CD14-positive monocyte (primary cell): ENCODE measurements at regions not wholly inside any gene's neighbourhood (a gene's known extent, or its start where the extent isn't known, plus 50 kb on each side); places are given as distances from the start of the nearest gene placed in this dataset.
A peak's percentile ranks its signal among the peaks of the same experiment; 100 is the strongest.
"Not testable (repeated sequence)": the region's sequence is repeated elsewhere in the genome, so short reads cannot be mapped to it uniquely, and the experiment has no call there.

Source experiments
- DNase-seq, 3 donors: peaks; one replicate each; pipeline ENCODE4 v3.0.0-alpha.2; 2011 to 2022
- H2AFZ ChIP-seq: 2 replicates; pipeline ENCODE4 v1.6.0; 2012; ENCODE audit warnings: mild to moderate bottlenecking, low read depth, low read length, inconsistent platforms; ENCODE audit not compliant: insufficient read depth, poor library complexity, severe bottlenecking
- H3K27ac ChIP-seq, 2 donors: 1 replicate in 1 of 2; 2 replicates in 1 of 2; pipeline ENCODE4 v1.5.1; 2012 to 2013; ENCODE audit warnings: low read length in 2 of 2, control low read depth in 1 of 2, inconsistent platforms in 1 of 2, low read depth in 1 of 2, mild to moderate bottlenecking in 1 of 2
- H3K27me3 ChIP-seq, 2 donors: one replicate each; pipeline versions ENCODE4 v1.6.0 to v1.6.1; 2011 to 2013; ENCODE audit warnings: low read length in 2 of 2; ENCODE audit not compliant: control insufficient read depth in 2 of 2, insufficient read depth in 2 of 2
- H3K36me3 ChIP-seq, 2 donors: replicated peaks in 1 of 2; 1 replicate in 1 of 2; 2 replicates in 1 of 2; pipeline versions ENCODE4 v1.5.1 to v1.6.1; 2012 to 2013; ENCODE audit warnings: low read length in 2 of 2, control low read depth in 1 of 2, inconsistent platforms in 1 of 2, mild to moderate bottlenecking in 1 of 2; ENCODE audit not compliant: insufficient read depth in 2 of 2, control insufficient read depth in 1 of 2
- H3K4me1 ChIP-seq, 2 donors: 1 replicate in 1 of 2; 2 replicates in 1 of 2; pipeline versions ENCODE4 v1.5.1 to v1.6.1; 2012 to 2013; ENCODE audit warnings: low read length in 2 of 2, control low read depth in 1 of 2, inconsistent platforms in 1 of 2, mild to moderate bottlenecking in 1 of 2, moderate library complexity in 1 of 2; ENCODE audit not compliant: insufficient read depth in 2 of 2, control insufficient read depth in 1 of 2
- H3K4me2 ChIP-seq: replicated peaks from 2 replicates; pipeline ENCODE3; 2012; ENCODE audit warnings: low read length, moderate library complexity, mild to moderate bottlenecking; ENCODE audit not compliant: poor library complexity, severe bottlenecking; ENCODE audit errors: extremely low read depth
- H3K4me3 ChIP-seq, 3 experiments: fragments of 200-600 bp in 1 of 3; sonication (generic) in 1 of 3; replicated peaks in 1 of 3; 1 replicate in 2 of 3; 2 replicates in 1 of 3; pipeline ENCODE4 v1.5.1; 2011 to 2013; ENCODE audit warnings: low read length in 3 of 3, mild to moderate bottlenecking in 3 of 3, control low read depth in 2 of 3, low read depth in 2 of 3, inconsistent platforms in 1 of 3, moderate library complexity in 1 of 3
- H3K79me2 ChIP-seq: 2 replicates; pipeline ENCODE4 v1.6.0; 2012; ENCODE audit warnings: mild to moderate bottlenecking, control low read depth, inconsistent platforms, low read length, moderate library complexity; ENCODE audit not compliant: insufficient read depth
- H3K9ac ChIP-seq: 2 replicates; pipeline ENCODE4 v1.6.0; 2017; ENCODE audit warnings: low read length, mild to moderate bottlenecking; ENCODE audit not compliant: insufficient read depth, poor library complexity, severe bottlenecking
- H3K9me3 ChIP-seq, 2 donors: replicated peaks in 1 of 2; 1 replicate in 1 of 2; 2 replicates in 1 of 2; pipeline versions ENCODE4 v1.5.1 to v1.6.1; 2012 to 2013; ENCODE audit warnings: low read length in 2 of 2, control low read depth in 1 of 2; ENCODE audit not compliant: control insufficient read depth in 1 of 2, insufficient read depth in 1 of 2
- H4K20me1 ChIP-seq: 2 replicates; pipeline ENCODE4 v1.6.0; 2012; ENCODE audit warnings: mild to moderate bottlenecking, low read length, control low read depth, moderate library complexity; ENCODE audit not compliant: insufficient read depth
- H3K27ac Mint-ChIP-seq, 7 donors: one replicate each; pipeline ENCODE4 v1.8.0; 2020; ENCODE audit warnings: mild to moderate bottlenecking in 7 of 7, mixed read lengths in 7 of 7, moderate library complexity in 6 of 7, inconsistent platforms in 2 of 7
- H3K27me3 Mint-ChIP-seq, 3 donors: one replicate each; pipeline ENCODE4 v1.8.0; 2021 to 2022; ENCODE audit warnings: low read depth in 3 of 3, mild to moderate bottlenecking in 3 of 3, mixed read lengths in 3 of 3, moderate library complexity in 3 of 3, inconsistent platforms in 1 of 3
- H3K36me3 Mint-ChIP-seq, 2 donors: one replicate each; pipeline ENCODE4 v1.8.0; 2020; ENCODE audit warnings: mixed read lengths in 2 of 2, inconsistent platforms in 1 of 2, mild to moderate bottlenecking in 1 of 2
- H3K4me1 Mint-ChIP-seq: one replicate; pipeline ENCODE4 v1.8.0; 2020; ENCODE audit warnings: mild to moderate bottlenecking, mixed read lengths
- H3K4me3 Mint-ChIP-seq, 2 donors: one replicate each; pipeline ENCODE4 v1.8.0; 2020; ENCODE audit warnings: mild to moderate bottlenecking in 2 of 2, mixed read lengths in 2 of 2, moderate library complexity in 1 of 2
- H3K9me3 Mint-ChIP-seq, 7 donors: one replicate each; pipeline ENCODE4 v1.8.0; 2020 to 2022; ENCODE audit warnings: mixed read lengths in 7 of 7, mild to moderate bottlenecking in 6 of 7, moderate library complexity in 6 of 7, inconsistent platforms in 2 of 7
- WGBS: methylation state at CpG from one replicate; pipeline ENCODE4 v1.1.5; 2013; ENCODE audit warnings: missing lambda C conversion rate; ENCODE audit not compliant: insufficient coverage; 5-methylcytosine and 5-hydroxymethylcytosine counted together
- intact Hi-C, 2 donors: fragments of 100-400 bp; cut with micrococcal nuclease; formaldehyde crosslinking; loops; one replicate each; pipeline versions ENCODE4 v1.15.0 to v1.15.1; 2023
- TF ChIP-seq, protein P1 (sequence below): fragments of 200-600 bp; IDR thresholded peaks from one replicate; pipeline ENCODE4 v1.8.0; 2022; ENCODE audit warnings: antibody characterized with exemption, mild to moderate bottlenecking

GRCh38 chr6:139954463-139955071, 580.1 kb upstream of the CITED2 start:
- Histone ChIP-seq H3K4me3 (no peak overlapping the region), H2AFZ (no peak overlapping the region), H3K79me2 (no peaks in the 10 kb centered on the region), H3K9me3 (peaks cover 4 to 5% of the 10 kb centered on the region in 2 donors), H3K27ac (no peak overlapping the region), H3K9ac (no peak overlapping the region), H4K20me1 (no peaks in the 10 kb centered on the region), H3K36me3 (no peaks in the 10 kb centered on the region), H3K4me2 (no peak overlapping the region), H3K4me1 (no peaks in the 10 kb centered on the region), H3K27me3 (no peaks in the 10 kb centered on the region)
- TF ChIP-seq, protein P1, sequence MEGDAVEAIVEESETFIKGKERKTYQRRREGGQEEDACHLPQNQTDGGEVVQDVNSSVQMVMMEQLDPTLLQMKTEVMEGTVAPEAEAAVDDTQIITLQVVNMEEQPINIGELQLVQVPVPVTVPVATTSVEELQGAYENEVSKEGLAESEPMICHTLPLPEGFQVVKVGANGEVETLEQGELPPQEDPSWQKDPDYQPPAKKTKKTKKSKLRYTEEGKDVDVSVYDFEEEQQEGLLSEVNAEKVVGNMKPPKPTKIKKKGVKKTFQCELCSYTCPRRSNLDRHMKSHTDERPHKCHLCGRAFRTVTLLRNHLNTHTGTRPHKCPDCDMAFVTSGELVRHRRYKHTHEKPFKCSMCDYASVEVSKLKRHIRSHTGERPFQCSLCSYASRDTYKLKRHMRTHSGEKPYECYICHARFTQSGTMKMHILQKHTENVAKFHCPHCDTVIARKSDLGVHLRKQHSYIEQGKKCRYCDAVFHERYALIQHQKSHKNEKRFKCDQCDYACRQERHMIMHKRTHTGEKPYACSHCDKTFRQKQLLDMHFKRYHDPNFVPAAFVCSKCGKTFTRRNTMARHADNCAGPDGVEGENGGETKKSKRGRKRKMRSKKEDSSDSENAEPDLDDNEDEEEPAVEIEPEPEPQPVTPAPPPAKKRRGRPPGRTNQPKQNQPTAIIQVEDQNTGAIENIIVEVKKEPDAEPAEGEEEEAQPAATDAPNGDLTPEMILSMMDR: no peak
- H3K27me3 Mint-ChIP-seq: peaks cover 0 to 2% (median 1%) of the 10 kb centered on the region in 3 donors
- intact Hi-C loops: no loop called here
- no peak for DNase-seq
- peaks cover 3 to 15% (median 8%) of the 10 kb centered on the region in 7 donors for H3K9me3 Mint-ChIP-seq
- no peaks in the 10 kb centered on the region for H3K4me1 Mint-ChIP-seq
- H3K36me3 Mint-ChIP-seq: peaks cover 0 to 3% of the 10 kb centered on the region in 2 donors
- no peak overlapping the region for H3K27ac Mint-ChIP-seq
- H3K4me3 Mint-ChIP-seq: no peak overlapping the region

- H4K20me1 ChIP-seq, H3K27me3 Mint-ChIP-seq, H3K4me2 ChIP-seq, H3K9me3 ChIP-seq, intact Hi-C loops, H3K9ac ChIP-seq, H3K4me3 ChIP-seq, H3K4me1 Mint-ChIP-seq, H3K4me1 ChIP-seq, H3K79me2 ChIP-seq, H2AFZ ChIP-seq, H3K36me3 Mint-ChIP-seq, DNase-seq, H3K27ac ChIP-seq, H3K4me3 Mint-ChIP-seq, H3K36me3 ChIP-seq, H3K27me3 ChIP-seq: not testable (repeated sequence)
- Mint-ChIP-seq H3K9me3 (peaks cover 3 to 15% (median 11%) of the 10 kb centered on the region in 7 donors), H3K27ac (peak overlapping the region in 1 of 7 donors; percentile 71)
- no CpG with 5 or more reads among the region's 11 CpGs for WGBS
These were observed 579.3 kb upstream of the CITED2 start for GRCh38 chr6:139953780-139954179.
